ENCODE measurements at regions not wholly inside any gene's neighbourhood (a gene's known extent, or its start where the extent isn't known, plus 50 kb on each side); places are given as distances from the start of the nearest gene placed in this dataset.

- no peak for DNase-seq
Measured at GRCh38 chr9:29659736-29660135, 2086.5 kb upstream of the C9orf72 start.

- DNase-seq = no peak
Measured at GRCh38 chr9:29668732-29669131, 2095.5 kb upstream of the C9orf72 start.

GRCh38 chr9:29669613-29670012, 2096.3 kb upstream of the C9orf72 start:
- no peak for DNase-seq

DNA sequence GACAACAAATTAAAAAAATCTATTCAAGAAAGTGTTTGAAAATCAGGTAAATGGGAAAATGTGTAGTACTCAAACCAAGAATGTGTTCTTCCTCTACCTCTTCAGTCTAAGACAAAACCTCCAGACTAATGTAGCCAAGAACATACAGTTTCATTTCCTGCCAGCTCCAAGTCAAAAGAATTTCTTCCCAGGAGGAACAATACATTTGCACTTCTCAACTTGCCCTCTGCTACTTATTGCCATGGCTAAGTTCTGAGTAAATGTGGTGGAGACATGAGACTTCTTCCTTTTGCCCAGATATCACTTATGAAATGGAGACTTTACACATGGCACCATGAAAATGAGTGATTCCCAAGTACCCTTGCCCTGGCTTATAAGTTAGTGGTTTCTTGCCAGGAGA, 2112.2 kb upstream of the C9orf72 start:
- DNase-seq = no peak

DNA sequence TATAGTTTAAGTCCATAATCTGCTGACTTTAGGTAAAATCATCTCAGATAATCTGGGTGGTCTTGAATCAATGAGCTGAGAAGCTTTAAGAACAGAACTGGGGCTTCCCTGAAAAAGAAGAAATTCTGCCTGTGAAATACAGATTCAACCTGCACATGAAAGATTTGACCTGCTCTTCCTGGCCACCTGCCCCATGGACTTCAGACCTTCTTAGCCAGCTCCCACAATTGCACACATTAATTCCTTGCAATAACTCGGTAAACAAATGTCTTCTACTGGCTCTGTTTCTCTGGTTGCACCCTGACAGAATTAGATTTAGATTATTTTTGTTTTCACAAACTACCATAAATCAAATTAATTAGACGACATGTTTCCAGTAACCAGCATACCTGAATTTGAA, 2117.9 kb upstream of the C9orf72 start:
- no peak for DNase-seq

GRCh38 chr9:29691758-29692407, 2118.6 kb upstream of the C9orf72 start:
- DNase-seq = no peak

GRCh38 chr9:29697011-29697410, 2123.7 kb upstream of the C9orf72 start:
- no peak for DNase-seq

DNA sequence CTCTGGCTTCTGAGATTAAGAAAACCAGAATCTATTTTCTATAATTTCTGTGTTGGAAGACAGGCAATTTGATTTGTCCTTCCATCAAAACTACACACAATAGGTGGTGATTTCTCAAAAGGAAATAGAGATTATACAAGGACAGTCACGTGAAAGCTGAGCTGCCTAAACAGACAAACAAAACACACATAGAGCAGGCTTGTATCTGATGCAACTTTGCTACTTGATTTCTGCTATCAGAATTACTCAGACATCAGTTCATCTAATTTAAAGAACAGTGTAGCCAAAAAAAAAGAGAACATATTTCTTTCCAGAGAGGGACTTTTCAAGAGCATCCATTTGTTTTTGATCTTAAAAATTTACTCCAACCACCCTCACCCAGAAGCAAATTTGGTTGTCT, 2128.3 kb upstream of the C9orf72 start:
- no peak for DNase-seq

GRCh38 chr9:29701971-29702370, 2128.7 kb upstream of the C9orf72 start:
- DNase-seq = no peak

DNA sequence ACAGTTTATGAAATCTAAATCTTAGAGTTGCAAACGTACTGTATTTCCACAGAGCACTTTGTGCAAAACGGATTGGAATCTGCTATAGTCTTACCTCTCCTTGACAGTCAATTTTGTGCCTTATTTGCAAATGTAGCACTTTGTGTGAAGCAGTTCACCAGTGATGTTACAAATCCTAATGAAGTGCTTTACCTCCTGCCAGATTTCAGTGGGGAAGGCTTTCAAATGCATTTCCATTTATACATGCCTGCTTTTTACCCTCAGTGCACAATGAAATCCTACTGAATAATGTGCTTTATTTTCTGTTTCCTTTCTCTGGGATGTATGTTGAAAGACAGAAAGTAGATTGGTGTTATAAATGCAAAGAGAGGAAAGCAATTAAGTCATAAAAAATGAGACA, 2141.6 kb upstream of the C9orf72 start:
- no peak for DNase-seq

- no peak for DNase-seq
Measured at GRCh38 chr9:29717631-29718030, 2144.3 kb upstream of the C9orf72 start.

DNA sequence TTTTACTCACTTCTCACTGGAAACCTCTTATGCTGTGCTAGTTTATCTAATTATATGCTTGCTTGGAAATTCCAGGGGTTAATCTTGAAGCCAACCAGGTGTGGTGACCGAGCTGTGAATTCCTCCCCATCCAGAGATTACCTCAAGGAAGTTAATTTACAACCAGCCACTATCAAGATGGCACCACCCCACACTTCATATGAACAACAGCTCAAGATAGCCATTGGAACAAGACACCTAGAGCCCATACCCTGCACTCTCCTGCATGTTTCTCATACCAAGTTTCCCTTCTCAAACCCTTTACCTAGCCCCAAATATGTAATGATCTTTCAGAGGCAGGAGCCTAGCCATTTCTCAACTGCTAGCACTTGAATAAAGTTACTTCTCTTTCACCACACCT, 2156.9 kb upstream of the C9orf72 start:
- no peak for DNase-seq

- no peak for DNase-seq
Measured at GRCh38 chr9:29740518-29740917, 2167.2 kb upstream of the C9orf72 start.

GRCh38 chr9:29741169-29741568, 2167.9 kb upstream of the C9orf72 start:
- no peak for DNase-seq

GRCh38 chr9:29750062-29750461, 2176.8 kb upstream of the C9orf72 start:
- no peak for DNase-seq

GRCh38 chr9:29751226-29751625, 2177.9 kb upstream of the C9orf72 start:
- no peak for DNase-seq

DNA sequence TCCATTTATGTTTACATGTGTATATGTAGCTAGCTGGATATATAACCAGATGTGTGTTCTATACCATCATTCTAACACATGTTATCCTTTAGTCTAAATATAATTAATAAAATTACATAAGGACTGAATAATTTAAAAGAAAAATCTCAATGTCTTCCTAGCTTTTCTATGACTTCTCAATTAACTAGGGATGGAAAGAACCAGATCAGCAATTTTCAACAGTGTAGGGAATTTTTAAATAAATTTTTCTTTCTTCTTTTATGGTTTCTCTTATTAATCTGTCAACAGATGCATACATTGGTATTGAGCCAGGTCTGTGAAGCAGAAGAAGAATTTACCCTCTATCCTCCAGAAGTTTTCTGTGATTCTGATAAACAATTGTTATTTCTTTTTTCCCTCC, 2180.4 kb upstream of the C9orf72 start:
- no peak for DNase-seq

DNA sequence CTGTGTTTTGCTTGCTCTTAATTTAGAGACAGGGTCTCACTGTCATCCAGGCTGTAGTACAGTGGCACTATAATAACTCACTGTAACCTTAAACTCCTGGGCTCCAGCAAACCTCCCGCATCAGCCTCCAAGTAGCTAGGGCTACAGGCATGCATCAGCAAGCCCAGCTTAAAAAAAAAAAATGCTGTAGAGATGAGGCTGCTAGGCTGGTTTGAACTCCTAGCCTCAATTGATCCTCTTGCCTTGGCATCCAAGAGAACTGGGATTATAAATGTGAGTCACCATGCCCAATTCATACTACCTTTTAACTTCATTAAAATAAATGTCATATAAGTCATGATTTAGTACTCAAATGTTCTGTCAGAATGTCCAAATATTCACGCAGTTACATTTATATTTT, 2195.7 kb upstream of the C9orf72 start:
- no peak for DNase-seq

GRCh38 chr9:29773676-29774075, 2200.4 kb upstream of the C9orf72 start:
- DNase-seq = no peak

GRCh38 chr9:29775491-29775890, 2202.2 kb upstream of the C9orf72 start:
- DNase-seq = no peak

DNA sequence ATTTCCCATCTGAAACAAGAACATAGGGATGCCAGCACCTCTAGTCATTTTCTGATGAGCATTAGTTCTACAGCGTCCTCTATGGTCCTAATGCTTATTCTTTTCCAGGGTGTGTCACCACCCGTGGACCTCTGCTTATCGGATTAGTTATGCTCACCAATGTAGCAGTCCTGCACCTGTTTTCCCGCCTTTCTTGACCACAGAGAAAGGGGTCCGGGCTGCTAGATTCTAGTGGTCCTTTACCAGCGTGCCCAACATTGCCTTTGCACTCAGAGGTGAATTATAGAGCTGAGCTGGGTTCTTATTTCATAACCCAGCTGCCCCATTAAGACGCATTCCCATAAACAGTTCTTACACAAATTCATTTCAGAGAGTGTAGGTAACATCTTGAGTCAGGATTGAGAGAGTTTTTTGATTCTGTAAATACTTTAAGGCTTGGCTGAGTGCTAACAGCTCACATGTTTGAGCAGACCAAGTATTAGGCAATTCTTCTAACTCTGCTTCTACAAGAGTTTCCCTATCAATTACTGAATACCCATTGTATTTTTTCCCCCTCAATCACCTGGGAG, 2205.1 kb upstream of the C9orf72 start:
- no peak for DNase-seq

GRCh38 chr9:29793970-29794369, 2220.7 kb upstream of the C9orf72 start:
- no peak for DNase-seq

GRCh38 chr9:29796291-29796952, 2223.1 kb upstream of the C9orf72 start:
- DNase-seq = no peak

- no peak for DNase-seq
Measured at GRCh38 chr9:29798599-29798998, 2225.3 kb upstream of the C9orf72 start.

- no peak for DNase-seq
Measured at GRCh38 chr9:29799227-29799626, 2225.9 kb upstream of the C9orf72 start.
